ENCODE measurements at regions not wholly inside any gene's neighbourhood (a gene's known extent, or its start where the extent isn't known, plus 50 kb on each side); places are given as distances from the start of the nearest gene placed in this dataset.

- ChIA-PET CTCF (no interaction called here), POLR2A (no interaction called here)
- H3K36me3 Mint-ChIP-seq (ENCODE audit: insufficient read depth, unreplicated experiment): no peaks in the 10 kb centered on the region
- DNase-seq: no peak
- no TSS peak for BruUV-seq (replicated peaks)
- Histone ChIP-seq H3K4me3 (ENCODE audit: low read depth, low read length) (no peak overlapping the region), H3K36me3 (ENCODE audit: control insufficient read depth, insufficient read depth, low read length) (no peaks in the 10 kb centered on the region), H3K4me1 (0 out of 2 replicates have a peak, but pooled peaks cover 4% of the 10 kb centered on the region), H3K9me3 (no peaks in the 10 kb centered on the region), H3K27me3 (replicated peaks; ENCODE audit: control insufficient read depth, insufficient read depth, low read length) (no peaks in the 10 kb centered on the region)
- H3K27ac Mint-ChIP-seq (ENCODE audit: unreplicated experiment): no peak overlapping the region
- intact Hi-C loops (cut with micrococcal nuclease; ENCODE audit: unreplicated experiment): no loop called here
- H3K9me3 Mint-ChIP-seq (ENCODE audit: unreplicated experiment): peaks cover 9% of the 10 kb centered on the region
- H3K4me1 Mint-ChIP-seq (ENCODE audit: low read depth, unreplicated experiment): peaks cover 12% of the 10 kb centered on the region
- no peaks in the 10 kb centered on the region for H3K27me3 Mint-ChIP-seq (ENCODE audit: insufficient read depth, unreplicated experiment)
- no peak for TF ChIP-seq CTCF (IDR thresholded peaks at IDR 0.05; ENCODE audit: insufficient read depth in 1 of 2, low read depth in 1 of 2, low read length in 1 of 2, severe bottlenecking in 1 of 2, unreplicated experiment in 1 of 2)
- H3K4me3 Mint-ChIP-seq (ENCODE audit: unreplicated experiment): no peak overlapping the region
These were observed 228.2 kb downstream of the SOX9 start for GRCh38 chr17:72349011-72349410.

- 0 out of 2 replicates have a peak, but pooled peaks cover 4% of the 10 kb centered on the region for H3K4me1 ChIP-seq
- no peaks in the 10 kb centered on the region for H3K36me3 Mint-ChIP-seq (ENCODE audit: insufficient read depth, unreplicated experiment)
- no peak for DNase-seq
- no peak overlapping the region for H3K4me3 ChIP-seq (ENCODE audit: low read depth, low read length)
- peaks cover 12% of the 10 kb centered on the region for H3K4me1 Mint-ChIP-seq (ENCODE audit: low read depth, unreplicated experiment)
- no peak overlapping the region for H3K27ac Mint-ChIP-seq (ENCODE audit: unreplicated experiment)
- no peaks in the 10 kb centered on the region for H3K27me3 ChIP-seq (replicated peaks; ENCODE audit: control insufficient read depth, insufficient read depth, low read length)
- H3K36me3 ChIP-seq (ENCODE audit: control insufficient read depth, insufficient read depth, low read length): no peaks in the 10 kb centered on the region
- H3K27me3 Mint-ChIP-seq (ENCODE audit: insufficient read depth, unreplicated experiment): no peaks in the 10 kb centered on the region
- POLR2A ChIA-PET: no interaction called here
- no peaks in the 10 kb centered on the region for H3K9me3 ChIP-seq
- intact Hi-C loops (cut with micrococcal nuclease; ENCODE audit: unreplicated experiment): no loop called here
- no peak overlapping the region for H3K4me3 Mint-ChIP-seq (ENCODE audit: unreplicated experiment)
- peaks cover 14% of the 10 kb centered on the region for H3K9me3 Mint-ChIP-seq (ENCODE audit: unreplicated experiment)
- BruUV-seq (replicated peaks): no TSS peak
- no peak for TF ChIP-seq CTCF (IDR thresholded peaks at IDR 0.05; ENCODE audit: insufficient read depth in 1 of 2, low read depth in 1 of 2, low read length in 1 of 2, severe bottlenecking in 1 of 2, unreplicated experiment in 1 of 2)
- CTCF ChIA-PET: no interaction called here
These were observed 228.7 kb downstream of the SOX9 start for GRCh38 chr17:72349491-72349995.

GRCh38 chr17:72350073-72350472, 229.3 kb downstream of the SOX9 start:
- intact Hi-C loops (cut with micrococcal nuclease; ENCODE audit: unreplicated experiment): no loop called here
- H3K27me3 ChIP-seq (replicated peaks; ENCODE audit: control insufficient read depth, insufficient read depth, low read length): no peaks in the 10 kb centered on the region
- ChIA-PET POLR2A (no interaction called here), CTCF (no interaction called here)
- H3K36me3 ChIP-seq (ENCODE audit: control insufficient read depth, insufficient read depth, low read length): no peaks in the 10 kb centered on the region
- no peak overlapping the region for H3K4me3 ChIP-seq (ENCODE audit: low read depth, low read length)
- BruUV-seq (replicated peaks): no TSS peak
- no peaks in the 10 kb centered on the region for H3K36me3 Mint-ChIP-seq (ENCODE audit: insufficient read depth, unreplicated experiment)
- TF ChIP-seq CTCF (IDR thresholded peaks at IDR 0.05; ENCODE audit: insufficient read depth in 1 of 2, low read depth in 1 of 2, low read length in 1 of 2, severe bottlenecking in 1 of 2, unreplicated experiment in 1 of 2): no peak
- no peak overlapping the region for H3K27ac Mint-ChIP-seq (ENCODE audit: unreplicated experiment)
- 0 out of 2 replicates have a peak, but pooled peaks cover 4% of the 10 kb centered on the region for H3K4me1 ChIP-seq
- peaks cover 15% of the 10 kb centered on the region for H3K9me3 Mint-ChIP-seq (ENCODE audit: unreplicated experiment)
- peaks cover 11% of the 10 kb centered on the region for H3K4me1 Mint-ChIP-seq (ENCODE audit: low read depth, unreplicated experiment)
- H3K27me3 Mint-ChIP-seq (ENCODE audit: insufficient read depth, unreplicated experiment): no peaks in the 10 kb centered on the region
- DNase-seq: no peak
- no peak overlapping the region for H3K4me3 Mint-ChIP-seq (ENCODE audit: unreplicated experiment)
- H3K9me3 ChIP-seq: no peaks in the 10 kb centered on the region

All from Caco-2 (cell line).